ENCODE measurements at regions not wholly inside any gene's neighbourhood (a gene's known extent, or its start where the extent isn't known, plus 50 kb on each side); places are given as distances from the start of the nearest gene placed in this dataset.

DNA sequence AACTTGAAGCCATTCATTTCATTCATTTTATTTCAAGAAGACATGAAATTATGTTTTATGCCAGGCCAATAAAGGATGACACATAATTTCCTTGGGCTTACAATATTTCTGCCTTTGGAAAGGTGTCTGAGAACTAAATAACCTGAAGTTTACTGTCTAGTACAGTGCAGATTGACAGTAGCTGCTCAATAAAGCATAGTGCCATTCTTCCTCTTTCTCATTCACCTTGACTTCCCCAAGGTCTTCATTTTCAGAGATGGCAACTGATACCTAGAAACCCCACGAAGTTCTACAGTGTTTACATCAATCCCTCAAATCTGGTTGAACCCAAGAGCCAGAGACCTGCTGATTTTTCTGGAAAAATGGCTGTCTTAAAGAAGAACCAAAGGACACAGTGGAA is 144.3 kb upstream of the SYN3 start:
- H3K27ac ChIP-seq = no peak overlapping the region
- TF ChIP-seq ZFX (IDR thresholded peaks at IDR 0.05; ENCODE audit: borderline replicate concordance) = no peak
- TF ChIP-seq, protein P1, sequence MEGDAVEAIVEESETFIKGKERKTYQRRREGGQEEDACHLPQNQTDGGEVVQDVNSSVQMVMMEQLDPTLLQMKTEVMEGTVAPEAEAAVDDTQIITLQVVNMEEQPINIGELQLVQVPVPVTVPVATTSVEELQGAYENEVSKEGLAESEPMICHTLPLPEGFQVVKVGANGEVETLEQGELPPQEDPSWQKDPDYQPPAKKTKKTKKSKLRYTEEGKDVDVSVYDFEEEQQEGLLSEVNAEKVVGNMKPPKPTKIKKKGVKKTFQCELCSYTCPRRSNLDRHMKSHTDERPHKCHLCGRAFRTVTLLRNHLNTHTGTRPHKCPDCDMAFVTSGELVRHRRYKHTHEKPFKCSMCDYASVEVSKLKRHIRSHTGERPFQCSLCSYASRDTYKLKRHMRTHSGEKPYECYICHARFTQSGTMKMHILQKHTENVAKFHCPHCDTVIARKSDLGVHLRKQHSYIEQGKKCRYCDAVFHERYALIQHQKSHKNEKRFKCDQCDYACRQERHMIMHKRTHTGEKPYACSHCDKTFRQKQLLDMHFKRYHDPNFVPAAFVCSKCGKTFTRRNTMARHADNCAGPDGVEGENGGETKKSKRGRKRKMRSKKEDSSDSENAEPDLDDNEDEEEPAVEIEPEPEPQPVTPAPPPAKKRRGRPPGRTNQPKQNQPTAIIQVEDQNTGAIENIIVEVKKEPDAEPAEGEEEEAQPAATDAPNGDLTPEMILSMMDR (IDR thresholded peaks at IDR 0.05) = no peak

DNA sequence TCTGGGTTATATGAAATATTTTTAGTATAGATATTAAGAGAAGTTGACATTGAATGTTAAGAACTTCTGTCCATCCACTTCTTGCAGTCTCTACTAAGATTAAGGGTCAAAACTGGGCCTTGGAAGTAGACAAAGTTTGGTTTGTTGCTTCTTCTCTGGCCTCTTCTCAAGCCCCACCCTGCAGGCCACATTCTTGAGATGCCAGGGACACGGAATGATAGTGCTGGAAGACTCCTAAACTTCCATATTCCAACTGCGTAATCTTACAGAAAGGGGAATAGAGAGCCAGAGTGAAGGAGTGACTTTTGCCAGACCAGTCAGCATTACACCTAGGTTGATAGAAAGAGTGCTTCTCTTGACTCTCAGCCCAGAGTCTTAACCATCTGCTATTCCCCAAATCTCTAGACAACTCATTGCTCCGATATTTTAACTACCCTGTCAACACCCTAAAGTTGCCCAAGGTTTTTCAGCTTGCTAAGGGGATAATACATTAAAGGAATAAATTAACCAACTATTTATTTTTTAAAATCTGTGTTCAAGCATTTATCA is 136.4 kb upstream of the SYN3 start:
- no peak for TF ChIP-seq ZFX (IDR thresholded peaks at IDR 0.05; ENCODE audit: borderline replicate concordance)
- TF ChIP-seq, protein P1 (IDR thresholded peaks at IDR 0.05) = no peak

DNA sequence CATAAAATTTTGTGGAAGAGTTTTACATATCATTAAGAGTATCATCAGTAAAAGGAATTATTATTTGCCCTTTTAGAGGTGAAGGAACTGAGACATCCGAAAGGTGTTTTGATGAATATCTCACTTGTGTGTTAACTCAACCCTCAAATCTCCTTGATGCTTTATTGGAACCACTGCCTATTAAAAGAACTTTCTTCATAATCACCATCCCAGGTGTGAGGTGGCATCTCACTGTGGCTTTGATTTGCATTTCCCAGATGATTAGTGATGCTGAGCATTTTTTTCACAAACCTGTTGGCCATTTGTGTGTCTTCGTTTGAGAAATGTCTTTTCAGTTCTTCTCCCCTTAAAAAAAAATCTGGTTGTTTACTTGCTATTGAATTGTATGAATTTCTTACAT is 134.0 kb upstream of the SYN3 start:
- H3K27ac ChIP-seq = no peak overlapping the region
- TF ChIP-seq ZFX (IDR thresholded peaks at IDR 0.05; ENCODE audit: borderline replicate concordance) = no peak
- TF ChIP-seq, protein P1 (IDR thresholded peaks at IDR 0.05) = no peak

More for the DNA sequence above, 136.4 kb upstream of the SYN3 start:
- no peak overlapping the region for H3K27ac ChIP-seq

DNA sequence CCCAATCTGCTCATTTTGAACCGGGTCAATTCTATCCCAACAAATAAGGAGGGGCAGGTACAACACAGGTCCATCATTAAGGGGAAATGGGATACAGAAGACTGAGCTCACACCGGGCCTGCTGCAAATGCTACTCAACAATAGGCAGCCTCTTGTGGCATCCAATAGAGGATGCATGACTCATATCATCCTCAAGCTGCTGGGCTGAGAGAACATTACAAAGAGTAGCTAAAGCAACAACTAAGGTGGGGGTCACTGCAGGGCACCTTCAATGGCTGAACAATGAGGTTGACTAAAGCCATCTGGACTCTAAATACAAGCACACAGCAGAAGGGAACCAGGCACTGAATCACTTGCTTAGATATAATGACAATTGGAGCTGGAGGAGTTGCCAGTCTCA is 130.1 kb upstream of the SYN3 start:
- H3K27ac ChIP-seq = no peak overlapping the region
- TF ChIP-seq, protein P1 (IDR thresholded peaks at IDR 0.05) = no peak
- TF ChIP-seq ZFX (IDR thresholded peaks at IDR 0.05; ENCODE audit: borderline replicate concordance) = no peak

DNA sequence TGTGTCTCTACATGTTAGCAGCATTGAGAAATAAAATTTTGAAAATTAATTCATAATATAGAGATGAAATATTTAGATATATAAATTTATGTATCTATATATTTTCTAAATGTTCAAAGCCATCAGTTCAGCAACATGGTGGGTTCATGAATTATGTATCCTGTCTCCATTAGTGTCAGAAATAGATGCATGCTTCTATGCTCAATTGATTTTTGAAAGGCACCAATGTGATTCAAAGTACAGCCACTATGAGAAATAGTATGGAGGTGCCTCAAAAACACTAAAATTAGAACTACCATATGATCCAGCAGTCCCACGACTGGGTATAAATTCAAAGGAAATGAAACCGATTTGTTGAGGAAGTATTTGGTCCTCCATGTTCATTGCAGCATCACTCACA is 128.6 kb upstream of the SYN3 start:
- no peak overlapping the region for H3K27ac ChIP-seq
- TF ChIP-seq ZFX (IDR thresholded peaks at IDR 0.05; ENCODE audit: borderline replicate concordance) = no peak
- TF ChIP-seq, protein P1 (IDR thresholded peaks at IDR 0.05) = no peak

DNA sequence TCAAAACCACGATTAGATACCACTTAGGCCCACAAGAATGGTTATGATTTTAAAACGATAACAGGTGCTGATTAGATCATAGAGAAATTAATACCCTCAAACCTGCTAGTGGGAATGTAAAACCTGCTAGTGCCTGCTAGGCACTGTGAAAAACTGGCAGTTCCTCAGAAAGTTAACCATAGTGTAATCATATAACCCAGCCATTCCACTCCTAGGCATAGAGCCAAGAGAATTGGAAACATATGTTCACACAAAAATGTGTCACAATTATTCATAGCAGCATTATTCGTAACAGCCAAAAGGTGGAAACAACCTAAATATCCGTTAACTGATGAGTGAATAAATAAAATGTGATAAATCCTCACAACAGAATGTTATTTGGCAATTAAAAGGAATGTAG is 122.2 kb upstream of the SYN3 start:
- H3K27ac ChIP-seq = no peak overlapping the region
- TF ChIP-seq, protein P1 (IDR thresholded peaks at IDR 0.05) = no peak
- no peak for TF ChIP-seq ZFX (IDR thresholded peaks at IDR 0.05; ENCODE audit: borderline replicate concordance)

DNA sequence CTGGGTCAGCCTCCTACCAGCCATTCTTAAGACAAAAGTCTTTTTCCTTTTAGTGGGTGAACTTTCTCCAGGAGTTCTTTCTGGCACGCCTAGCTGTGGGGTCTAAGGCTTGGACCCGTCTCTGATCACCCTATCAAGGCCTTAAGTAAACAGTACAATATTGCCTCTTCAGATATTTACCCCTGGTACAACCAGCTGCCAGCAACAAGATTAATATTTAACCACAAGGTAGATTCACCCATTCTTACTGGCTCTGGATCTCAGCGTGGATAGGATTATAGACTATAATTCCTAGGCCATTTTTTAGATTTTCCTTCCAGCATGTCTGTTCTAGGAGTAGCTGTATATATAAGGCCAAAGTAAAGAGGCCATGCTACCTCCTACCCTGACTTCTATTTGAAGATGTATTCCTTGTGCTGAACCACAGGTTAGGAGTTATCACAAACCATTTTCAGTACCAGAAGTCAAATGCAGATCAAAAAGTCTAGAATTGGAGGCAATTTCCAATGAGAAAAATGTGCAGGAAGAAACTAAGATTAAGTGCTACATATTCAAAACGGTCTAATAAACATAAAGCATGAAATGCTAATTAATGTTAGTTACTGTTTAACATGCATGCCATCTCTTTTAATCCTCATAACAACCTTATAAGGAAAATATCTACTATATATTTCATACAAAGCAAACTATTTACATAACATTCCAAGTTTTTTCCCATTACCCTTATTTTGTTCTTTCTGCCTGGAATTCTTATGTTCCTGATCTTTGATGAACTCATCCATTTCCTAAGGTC is 110.0 kb upstream of the SYN3 start:
- TF ChIP-seq, protein P1 (IDR thresholded peaks at IDR 0.05) = no peak
- TF ChIP-seq ZFX (IDR thresholded peaks at IDR 0.05; ENCODE audit: borderline replicate concordance) = no peak
- no peak overlapping the region for H3K27ac ChIP-seq
